ENCODE measurements at regions not wholly inside any gene's neighbourhood (a gene's known extent, or its start where the extent isn't known, plus 50 kb on each side); places are given as distances from the start of the nearest gene placed in this dataset.

- peaks cover 59% of the 10 kb centered on the region for H3K4me1 Mint-ChIP-seq
- H3K27ac Mint-ChIP-seq: peak overlapping the region in 1 of 3 experiments; percentile 38
- H3K36me3 Mint-ChIP-seq (ENCODE audit: low read depth): no peaks in the 10 kb centered on the region
- TF ChIP-seq CTCF (IDR thresholded peaks at IDR 0.05; ENCODE audit: unreplicated experiment in 3 of 3): no peak
- H3K4me3 Mint-ChIP-seq: no peak overlapping the region
- no peaks in the 10 kb centered on the region for H3K27me3 Mint-ChIP-seq (ENCODE audit: low read depth)
- peaks cover 4% of the 10 kb centered on the region for H3K9me3 Mint-ChIP-seq
Observed at GRCh38 chr7:42693722-42694121, 218.1 kb downstream of the C7orf25 start.

GRCh38 chr7:42692621-42693020 is 219.2 kb downstream of the C7orf25 start:
- Mint-ChIP-seq H3K9me3 (peaks cover 4% of the 10 kb centered on the region), H3K27me3 (ENCODE audit: low read depth) (no peaks in the 10 kb centered on the region), H3K4me3 (no peak overlapping the region), H3K4me1 (peaks cover 57% of the 10 kb centered on the region), H3K27ac (peak overlapping the region; percentile 17 to 68 (median 64)), H3K36me3 (ENCODE audit: low read depth) (no peaks in the 10 kb centered on the region)
- no peak for TF ChIP-seq CTCF (IDR thresholded peaks at IDR 0.05; ENCODE audit: unreplicated experiment in 3 of 3)

GRCh38 chr7:42690794-42691639 is 220.9 kb downstream of the C7orf25 start:
- peak; percentile 46 to 76 (median 63) for TF ChIP-seq CTCF (IDR thresholded peaks at IDR 0.05; ENCODE audit: unreplicated experiment in 3 of 3)
- Mint-ChIP-seq H3K27ac (peak overlapping the region in 1 of 3 experiments; percentile 15), H3K27me3 (ENCODE audit: low read depth) (peaks cover 3% of the 10 kb centered on the region), H3K4me3 (no peak overlapping the region), H3K36me3 (ENCODE audit: low read depth) (no peaks in the 10 kb centered on the region), H3K4me1 (peaks cover 58% of the 10 kb centered on the region), H3K9me3 (peaks cover 4% of the 10 kb centered on the region)

- Mint-ChIP-seq H3K27me3 (ENCODE audit: low read depth) (peaks cover 12% of the 10 kb centered on the region), H3K36me3 (ENCODE audit: low read depth) (no peaks in the 10 kb centered on the region), H3K9me3 (peaks cover 4% of the 10 kb centered on the region), H3K27ac (no peak overlapping the region), H3K4me1 (peaks cover 57% of the 10 kb centered on the region), H3K4me3 (no peak overlapping the region)
- TF ChIP-seq CTCF (IDR thresholded peaks at IDR 0.05; ENCODE audit: unreplicated experiment in 3 of 3): no peak
Observed at GRCh38 chr7:42689626-42690025, 222.2 kb downstream of the C7orf25 start.

- peaks cover 12% of the 10 kb centered on the region for H3K27me3 Mint-ChIP-seq (ENCODE audit: low read depth)
- H3K9me3 Mint-ChIP-seq: peaks cover 7% of the 10 kb centered on the region
- H3K36me3 Mint-ChIP-seq (ENCODE audit: low read depth): no peaks in the 10 kb centered on the region
Observed at GRCh38 chr7:42688056-42688371, 223.9 kb downstream of the C7orf25 start.

More at GRCh38 chr7:42688056-42688371, 223.9 kb downstream of the C7orf25 start:
- Mint-ChIP-seq H3K4me3 (no peak overlapping the region), H3K27ac (peak overlapping the region in 2 of 3 experiments; percentile 45 to 87), H3K4me1 (peaks cover 58% of the 10 kb centered on the region)
- no peak for TF ChIP-seq CTCF (IDR thresholded peaks at IDR 0.05; ENCODE audit: unreplicated experiment in 3 of 3)

All from nephron (organoid).